H9 (cell line): ENCODE measurements at regions not wholly inside any gene's neighbourhood (a gene's known extent, or its start where the extent isn't known, plus 50 kb on each side); places are given as distances from the start of the nearest gene placed in this dataset.

Source experiments
- DNase-seq: peaks from one replicate; pipeline ENCODE4 v3.0.0-alpha.2; 2017
- H2AFZ ChIP-seq: one replicate; pipeline ENCODE4 v1.6.1; 2013; ENCODE audit warnings: mild to moderate bottlenecking, low read length, control low read depth, moderate library complexity
- H2AK5ac ChIP-seq: 2 replicates; pipeline ENCODE4 v1.6.1; 2013; ENCODE audit warnings: low read length, control low read depth, mixed read lengths; ENCODE audit not compliant: insufficient read length
- H2BK120ac ChIP-seq: one replicate; pipeline ENCODE4 v1.6.1; 2013; ENCODE audit warnings: low read depth, mild to moderate bottlenecking, low read length, control low read depth, inconsistent platforms; ENCODE audit not compliant: poor library complexity, severe bottlenecking
- H2BK12ac ChIP-seq: 2 replicates; pipeline ENCODE4 v1.6.1; 2013; ENCODE audit warnings: low read length, control low read depth, mixed read lengths, low read depth; ENCODE audit not compliant: insufficient read length
- H2BK15ac ChIP-seq: 2 replicates; pipeline ENCODE4 v1.6.1; 2013; ENCODE audit warnings: low read depth, low read length, control low read depth
- H2BK20ac ChIP-seq: one replicate; pipeline ENCODE4 v1.6.1; 2013; ENCODE audit warnings: low read depth, mild to moderate bottlenecking, low read length, control low read depth, inconsistent platforms; ENCODE audit not compliant: poor library complexity, severe bottlenecking
- H2BK5ac ChIP-seq: 2 replicates; pipeline ENCODE4 v1.6.1; 2013; ENCODE audit warnings: low read length, control low read depth, mixed read lengths; ENCODE audit not compliant: insufficient read length
- H3K14ac ChIP-seq: 2 replicates; pipeline ENCODE4 v1.6.1; 2013; ENCODE audit warnings: low read length, control low read depth; ENCODE audit not compliant: insufficient read depth
- H3K18ac ChIP-seq: 2 replicates; pipeline ENCODE4 v1.6.1; 2013; ENCODE audit warnings: low read depth, mild to moderate bottlenecking, mixed read lengths, low read length, control low read depth; ENCODE audit not compliant: insufficient read length
- H3K23ac ChIP-seq: 2 replicates; pipeline ENCODE4 v1.6.1; 2013; ENCODE audit warnings: low read length, control low read depth, mixed read lengths, low read depth; ENCODE audit not compliant: insufficient read length
- H3K23me2 ChIP-seq: 2 replicates; pipeline ENCODE4 v1.6.1; 2013; ENCODE audit warnings: low read depth, mild to moderate bottlenecking, mixed read lengths, low read length, control low read depth; ENCODE audit not compliant: insufficient read length, poor library complexity, severe bottlenecking
- H3K27ac ChIP-seq: 2 replicates; pipeline ENCODE4 v1.5.1; 2013; ENCODE audit warnings: low read length, control low read depth, mixed read lengths, low read depth; ENCODE audit not compliant: insufficient read length
- H3K27me3 ChIP-seq: 2 replicates; pipeline ENCODE4 v1.6.1; 2013; ENCODE audit warnings: low read length, control low read depth, inconsistent platforms; ENCODE audit not compliant: insufficient read depth
- H3K4ac ChIP-seq: 2 replicates; pipeline ENCODE4 v1.6.1; 2013; ENCODE audit warnings: low read depth, mild to moderate bottlenecking, control low read depth, inconsistent platforms, low read length, moderate library complexity
- H3K4me1 ChIP-seq: 2 replicates; pipeline ENCODE4 v1.6.1; 2013; ENCODE audit warnings: low read length, control low read depth, inconsistent platforms; ENCODE audit not compliant: insufficient read depth
- H3K4me2 ChIP-seq: 2 replicates; pipeline ENCODE4 v1.6.1; 2013; ENCODE audit warnings: low read length, control low read depth, mixed read lengths; ENCODE audit not compliant: insufficient read length, insufficient read depth
- H3K56ac ChIP-seq: 2 replicates; pipeline ENCODE4 v1.6.1; 2013; ENCODE audit warnings: low read depth, mild to moderate bottlenecking, mixed read lengths, low read length, control low read depth; ENCODE audit not compliant: insufficient read length
- H3K79me1 ChIP-seq: 2 replicates; pipeline ENCODE4 v1.6.1; 2013; ENCODE audit warnings: low read depth, mild to moderate bottlenecking, moderate library complexity, low read length, control low read depth, inconsistent platforms; ENCODE audit not compliant: insufficient read depth, poor library complexity, severe bottlenecking
- H3K79me2 ChIP-seq: 2 replicates; pipeline ENCODE4 v1.6.1; 2013; ENCODE audit warnings: low read length, control low read depth, inconsistent platforms; ENCODE audit not compliant: insufficient read depth
- H3K9ac ChIP-seq: 2 replicates; pipeline ENCODE4 v1.6.1; 2013; ENCODE audit warnings: low read length, control low read depth, mixed read lengths; ENCODE audit not compliant: insufficient read length; ENCODE audit errors: extremely low read depth
- H3K9me3 ChIP-seq: one replicate; pipeline ENCODE4 v1.6.1; 2013; ENCODE audit warnings: low read depth, low read length, inconsistent platforms; ENCODE audit not compliant: control insufficient read depth
- H3T11ph ChIP-seq: one replicate; pipeline ENCODE4 v1.6.1; 2013; ENCODE audit warnings: mild to moderate bottlenecking, low read length, control low read depth, inconsistent platforms
- H4K20me1 ChIP-seq: one replicate; pipeline ENCODE4 v1.6.1; 2013; ENCODE audit not compliant: control insufficient read depth, insufficient read length, insufficient read depth
- H4K5ac ChIP-seq: 2 replicates; pipeline ENCODE4 v1.6.1; 2013; ENCODE audit warnings: low read depth, mild to moderate bottlenecking, mixed read lengths, low read length, control low read depth; ENCODE audit not compliant: insufficient read length
- H4K8ac ChIP-seq: replicated peaks from 2 replicates; pipeline ENCODE4 v1.6.1; 2013; ENCODE audit warnings: low read length, control low read depth, mixed read lengths, low read depth; ENCODE audit not compliant: insufficient read length
- H4K91ac ChIP-seq: 2 replicates; pipeline ENCODE4 v1.6.1; 2013; ENCODE audit warnings: low read depth, mild to moderate bottlenecking, moderate library complexity, mixed read lengths, low read length, control low read depth; ENCODE audit not compliant: insufficient read length
- H3K27ac Mint-ChIP-seq, 3 experiments: 2 replicates in 2 of 3; 3 replicates in 1 of 3; pipeline ENCODE4 v1.8.0; 2020 to 2021; ENCODE audit warnings: mixed read lengths in 3 of 3, mild to moderate bottlenecking in 1 of 3, moderate library complexity in 1 of 3
- H3K27me3 Mint-ChIP-seq: 2 replicates; pipeline ENCODE4 v1.8.0; 2021; ENCODE audit warnings: low read depth, mild to moderate bottlenecking, moderate library complexity, mixed read lengths
- H3K36me3 Mint-ChIP-seq, 3 experiments: 2 replicates in 2 of 3; 3 replicates in 1 of 3; pipeline ENCODE4 v1.8.0; 2020 to 2021; ENCODE audit warnings: low read depth in 3 of 3, mixed read lengths in 3 of 3; ENCODE audit not compliant: insufficient read depth in 1 of 3
- H3K4me1 Mint-ChIP-seq, 2 experiments: 2 replicates each; pipeline ENCODE4 v1.8.0; 2020; ENCODE audit warnings: mixed read lengths in 2 of 2
- H3K4me3 Mint-ChIP-seq, 2 experiments: 2 replicates in 1 of 2; 3 replicates in 1 of 2; pipeline ENCODE4 v1.8.0; 2020 to 2021; ENCODE audit warnings: mild to moderate bottlenecking in 2 of 2, mixed read lengths in 2 of 2, moderate library complexity in 1 of 2
- H3K9me3 Mint-ChIP-seq, 2 experiments: 2 replicates in 1 of 2; 3 replicates in 1 of 2; pipeline ENCODE4 v1.8.0; 2020; ENCODE audit warnings: mild to moderate bottlenecking in 2 of 2, mixed read lengths in 2 of 2, moderate library complexity in 1 of 2
- WGBS: extraction: QIAGEN DNeasy Blood & Tissue Kit; methylation state at CpG from one replicate; pipeline ENCODE4 v1.1.7; 2013; ENCODE audit warnings: missing lambda C conversion rate, low lambda C conversion rate, mixed read lengths; ENCODE audit not compliant: insufficient read length; ENCODE audit errors: extremely low coverage; 5-methylcytosine and 5-hydroxymethylcytosine counted together
- TF ChIP-seq, protein P1 (sequence below): fragments of 200-600 bp; sonication (generic); conservative IDR thresholded peaks from 3 replicates; pipeline ENCODE4 v1.8.0; 2021; ENCODE audit warnings: antibody characterized with exemption, mild to moderate bottlenecking

DNA sequence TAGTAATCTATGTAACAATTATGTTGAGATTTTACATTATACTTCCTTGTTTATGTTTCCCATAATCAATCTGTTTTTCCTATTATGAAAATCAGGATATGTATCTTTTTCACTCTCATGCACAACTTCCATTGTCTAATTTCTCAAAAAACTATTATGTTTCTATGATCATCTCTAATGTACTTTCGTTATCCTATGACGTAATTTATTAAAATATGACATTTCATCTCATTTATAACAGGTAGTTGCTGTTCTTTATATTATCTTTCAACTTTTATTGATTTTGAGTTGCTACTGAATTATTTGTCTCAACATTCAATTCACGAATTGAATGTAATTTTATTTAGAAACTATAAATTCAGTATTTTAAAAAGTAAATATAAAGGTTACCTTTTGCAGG, 100.8 kb upstream of the MAGEB18 start:
- no peak overlapping the region for H2BK15ac ChIP-seq

More for the DNA sequence above, 100.8 kb upstream of the MAGEB18 start:
- Histone ChIP-seq H2AK5ac (no peak overlapping the region), H2BK5ac (no peak overlapping the region), H3K27me3 (no peaks in the 10 kb centered on the region), H3K18ac (no peak overlapping the region), H3T11ph (no peak overlapping the region), H2AFZ (no peak overlapping the region), H3K79me1 (no peaks in the 10 kb centered on the region), H3K23me2 (no peaks in the 10 kb centered on the region), H3K56ac (no peak overlapping the region), H2BK120ac (no peak overlapping the region), H4K5ac (no peak overlapping the region), H3K23ac (no peak overlapping the region), H3K4me1 (no peaks in the 10 kb centered on the region), H3K9me3 (peaks cover 1% of the 10 kb centered on the region), H3K4ac (no peak overlapping the region), H3K4me2 (no peak overlapping the region), H2BK12ac (no peak overlapping the region), H3K9ac (no peak overlapping the region), H4K91ac (no peak overlapping the region), H3K14ac (no peak overlapping the region), H4K20me1 (no peaks in the 10 kb centered on the region), H3K79me2 (no peaks in the 10 kb centered on the region), H2BK20ac (no peak overlapping the region), H4K8ac (no peak overlapping the region), H3K27ac (no peak overlapping the region)
- no peak for DNase-seq
- H3K36me3 Mint-ChIP-seq: peaks cover 0 to 3% (median 0%) of the 10 kb centered on the region in 3 experiments; a peak in 1 of 7 replicates
- H3K4me1 Mint-ChIP-seq: no peaks in the 10 kb centered on the region
- no CpG with 5 or more reads among the region's 3 CpGs for WGBS
- no peaks in the 10 kb centered on the region for H3K27me3 Mint-ChIP-seq
- TF ChIP-seq, protein P1, sequence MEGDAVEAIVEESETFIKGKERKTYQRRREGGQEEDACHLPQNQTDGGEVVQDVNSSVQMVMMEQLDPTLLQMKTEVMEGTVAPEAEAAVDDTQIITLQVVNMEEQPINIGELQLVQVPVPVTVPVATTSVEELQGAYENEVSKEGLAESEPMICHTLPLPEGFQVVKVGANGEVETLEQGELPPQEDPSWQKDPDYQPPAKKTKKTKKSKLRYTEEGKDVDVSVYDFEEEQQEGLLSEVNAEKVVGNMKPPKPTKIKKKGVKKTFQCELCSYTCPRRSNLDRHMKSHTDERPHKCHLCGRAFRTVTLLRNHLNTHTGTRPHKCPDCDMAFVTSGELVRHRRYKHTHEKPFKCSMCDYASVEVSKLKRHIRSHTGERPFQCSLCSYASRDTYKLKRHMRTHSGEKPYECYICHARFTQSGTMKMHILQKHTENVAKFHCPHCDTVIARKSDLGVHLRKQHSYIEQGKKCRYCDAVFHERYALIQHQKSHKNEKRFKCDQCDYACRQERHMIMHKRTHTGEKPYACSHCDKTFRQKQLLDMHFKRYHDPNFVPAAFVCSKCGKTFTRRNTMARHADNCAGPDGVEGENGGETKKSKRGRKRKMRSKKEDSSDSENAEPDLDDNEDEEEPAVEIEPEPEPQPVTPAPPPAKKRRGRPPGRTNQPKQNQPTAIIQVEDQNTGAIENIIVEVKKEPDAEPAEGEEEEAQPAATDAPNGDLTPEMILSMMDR: no peak
- H3K9me3 Mint-ChIP-seq: peaks cover 39 to 51% of the 10 kb centered on the region in 2 experiments
- H3K4me3 Mint-ChIP-seq: no peak overlapping the region
- H3K27ac Mint-ChIP-seq: no peak overlapping the region
